Liver (tissue), 7 donors: ENCODE measurements at regions not wholly inside any gene's neighbourhood (a gene's known extent, or its start where the extent isn't known, plus 50 kb on each side); places are given as distances from the start of the nearest gene placed in this dataset.

Experiments used
- DNase-seq: peaks from one replicate; pipeline ENCODE4 v3.0.0-alpha.2; 2017; ENCODE audit warnings: low spot score
- H3K27ac ChIP-seq, 2 donors: one replicate each; pipeline ENCODE4 v1.7.0; 2013; ENCODE audit warnings: inconsistent platforms in 2 of 2, low read length in 2 of 2, control low read depth in 1 of 2, low read depth in 1 of 2, mild to moderate bottlenecking in 1 of 2
- H3K27me3 ChIP-seq, 4 donors: one replicate each; pipeline versions ENCODE4 v1.6.1 to v1.7.0; 2013; ENCODE audit warnings: low read length in 3 of 4, inconsistent platforms in 1 of 4, mild to moderate bottlenecking in 1 of 4, moderate library complexity in 1 of 4; ENCODE audit not compliant: control insufficient read depth in 4 of 4, insufficient read depth in 4 of 4
- H3K36me3 ChIP-seq, 4 donors: one replicate each; pipeline versions ENCODE4 v1.6.1 to v1.7.0; 2013; ENCODE audit warnings: low read length in 3 of 4, mild to moderate bottlenecking in 3 of 4, low read depth in 1 of 4, moderate library complexity in 1 of 4; ENCODE audit not compliant: control insufficient read depth in 4 of 4, insufficient read depth in 3 of 4
- H3K4me1 ChIP-seq, 4 donors: one replicate each; pipeline versions ENCODE4 v1.6.1 to v1.7.0; 2013; ENCODE audit warnings: low read length in 3 of 4, mild to moderate bottlenecking in 3 of 4, moderate library complexity in 1 of 4; ENCODE audit not compliant: control insufficient read depth in 4 of 4, insufficient read depth in 4 of 4
- H3K4me3 ChIP-seq, 3 donors: one replicate each; pipeline versions ENCODE4 v1.6.1 to v1.7.0; 2013; ENCODE audit warnings: low read length in 3 of 3, control low read depth in 1 of 3, low read depth in 1 of 3, mild to moderate bottlenecking in 1 of 3
- H3K9ac ChIP-seq, 2 donors: one replicate each; pipeline ENCODE4 v1.7.0; 2013; ENCODE audit warnings: low read length in 2 of 2, mild to moderate bottlenecking in 2 of 2, moderate library complexity in 2 of 2, control low read depth in 1 of 2, low read depth in 1 of 2
- H3K9me3 ChIP-seq, 4 donors: one replicate each; pipeline versions ENCODE4 v1.6.1 to v1.7.0; 2013; ENCODE audit warnings: low read length in 3 of 4; ENCODE audit not compliant: control insufficient read depth in 4 of 4
- FOXA1 ChIP-seq: IDR thresholded peaks from 2 replicates; pipeline ENCODE4 v1.6.1; 2016; ENCODE audit warnings: antibody characterized with exemption
- FOXA2 ChIP-seq: IDR thresholded peaks from 2 replicates; pipeline ENCODE4 v1.6.1; 2016; ENCODE audit warnings: antibody characterized with exemption
- GABPA ChIP-seq, 2 donors: IDR thresholded peaks in 1 of 2; conservative IDR thresholded peaks in 1 of 2; 2 replicates each; pipeline ENCODE4 v1.6.1; 2016; ENCODE audit warnings: antibody characterized with exemption in 2 of 2, mild to moderate bottlenecking in 1 of 2, moderate library complexity in 1 of 2
- HNF4A ChIP-seq, 2 donors: conservative IDR thresholded peaks; 2 replicates each; pipeline ENCODE4 v1.6.1; 2016; ENCODE audit warnings: antibody characterized with exemption in 2 of 2, mild to moderate bottlenecking in 2 of 2
- HNF4G ChIP-seq: IDR thresholded peaks from 2 replicates; pipeline ENCODE4 v1.6.1; 2016; ENCODE audit warnings: antibody characterized with exemption
- JUND ChIP-seq, 2 donors: IDR thresholded peaks; 2 replicates each; pipeline ENCODE4 v1.6.1; 2016; ENCODE audit warnings: antibody characterized with exemption in 2 of 2
- NR2F2 ChIP-seq: IDR thresholded peaks from 2 replicates; pipeline ENCODE4 v1.6.1; 2016; ENCODE audit warnings: antibody characterized with exemption
- RXRA ChIP-seq, 2 donors: IDR thresholded peaks; 2 replicates each; pipeline ENCODE4 v1.6.1; 2017 to 2018; ENCODE audit warnings: antibody characterized with exemption in 2 of 2, mild to moderate bottlenecking in 1 of 2
- YY1 ChIP-seq: IDR thresholded peaks from 2 replicates; pipeline ENCODE4 v1.6.1; 2016; ENCODE audit warnings: antibody characterized with exemption, mild to moderate bottlenecking
- WGBS: extraction: QIAGEN DNeasy Blood & Tissue Kit; methylation state at CpG from one replicate; pipeline ENCODE4 v1.1.7; 2013; 5-methylcytosine and 5-hydroxymethylcytosine counted together
- TF ChIP-seq, protein P1 (sequence below): IDR thresholded peaks from 2 replicates; pipeline ENCODE4 v1.6.1; 2016; ENCODE audit warnings: antibody characterized with exemption, mild to moderate bottlenecking
- TF ChIP-seq, protein P2 (sequence below): IDR thresholded peaks from 2 replicates; pipeline ENCODE4 v1.6.1; 2016; ENCODE audit warnings: antibody characterized with exemption
- TF ChIP-seq, protein P3 (sequence below): IDR thresholded peaks from 2 replicates; pipeline ENCODE4 v1.6.1; 2016; ENCODE audit warnings: antibody characterized with exemption
- donor health status: healthy.
- donor health status: healthy.
- donor health status: healthy.
- donor health status: healthy.

DNA sequence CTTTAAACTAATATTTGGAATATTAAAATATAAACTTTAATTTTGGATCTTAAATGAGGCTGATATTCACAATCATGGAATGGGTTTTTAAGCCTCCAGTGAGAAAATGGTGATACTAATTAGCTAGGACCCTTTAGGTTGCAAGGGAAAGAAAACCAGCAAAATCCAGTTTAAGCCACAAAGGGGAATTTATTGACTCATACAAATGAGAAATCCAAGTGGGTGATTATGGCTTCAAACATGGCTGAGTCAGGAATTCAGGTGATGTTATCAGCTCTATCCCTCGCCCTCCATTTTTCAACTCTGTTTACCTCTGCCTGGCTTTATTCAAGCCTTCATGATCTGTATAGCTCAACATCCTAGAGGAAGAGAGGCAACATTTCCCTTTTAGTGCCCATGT is 75.3 kb upstream of the DLX2 start (continued):
- TF ChIP-seq, protein P1, sequence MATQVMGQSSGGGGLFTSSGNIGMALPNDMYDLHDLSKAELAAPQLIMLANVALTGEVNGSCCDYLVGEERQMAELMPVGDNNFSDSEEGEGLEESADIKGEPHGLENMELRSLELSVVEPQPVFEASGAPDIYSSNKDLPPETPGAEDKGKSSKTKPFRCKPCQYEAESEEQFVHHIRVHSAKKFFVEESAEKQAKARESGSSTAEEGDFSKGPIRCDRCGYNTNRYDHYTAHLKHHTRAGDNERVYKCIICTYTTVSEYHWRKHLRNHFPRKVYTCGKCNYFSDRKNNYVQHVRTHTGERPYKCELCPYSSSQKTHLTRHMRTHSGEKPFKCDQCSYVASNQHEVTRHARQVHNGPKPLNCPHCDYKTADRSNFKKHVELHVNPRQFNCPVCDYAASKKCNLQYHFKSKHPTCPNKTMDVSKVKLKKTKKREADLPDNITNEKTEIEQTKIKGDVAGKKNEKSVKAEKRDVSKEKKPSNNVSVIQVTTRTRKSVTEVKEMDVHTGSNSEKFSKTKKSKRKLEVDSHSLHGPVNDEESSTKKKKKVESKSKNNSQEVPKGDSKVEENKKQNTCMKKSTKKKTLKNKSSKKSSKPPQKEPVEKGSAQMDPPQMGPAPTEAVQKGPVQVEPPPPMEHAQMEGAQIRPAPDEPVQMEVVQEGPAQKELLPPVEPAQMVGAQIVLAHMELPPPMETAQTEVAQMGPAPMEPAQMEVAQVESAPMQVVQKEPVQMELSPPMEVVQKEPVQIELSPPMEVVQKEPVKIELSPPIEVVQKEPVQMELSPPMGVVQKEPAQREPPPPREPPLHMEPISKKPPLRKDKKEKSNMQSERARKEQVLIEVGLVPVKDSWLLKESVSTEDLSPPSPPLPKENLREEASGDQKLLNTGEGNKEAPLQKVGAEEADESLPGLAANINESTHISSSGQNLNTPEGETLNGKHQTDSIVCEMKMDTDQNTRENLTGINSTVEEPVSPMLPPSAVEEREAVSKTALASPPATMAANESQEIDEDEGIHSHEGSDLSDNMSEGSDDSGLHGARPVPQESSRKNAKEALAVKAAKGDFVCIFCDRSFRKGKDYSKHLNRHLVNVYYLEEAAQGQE, result no peak
- TF ChIP-seq JUND (IDR thresholded peaks at IDR 0.05), result no peak
- TF ChIP-seq, protein P2, sequence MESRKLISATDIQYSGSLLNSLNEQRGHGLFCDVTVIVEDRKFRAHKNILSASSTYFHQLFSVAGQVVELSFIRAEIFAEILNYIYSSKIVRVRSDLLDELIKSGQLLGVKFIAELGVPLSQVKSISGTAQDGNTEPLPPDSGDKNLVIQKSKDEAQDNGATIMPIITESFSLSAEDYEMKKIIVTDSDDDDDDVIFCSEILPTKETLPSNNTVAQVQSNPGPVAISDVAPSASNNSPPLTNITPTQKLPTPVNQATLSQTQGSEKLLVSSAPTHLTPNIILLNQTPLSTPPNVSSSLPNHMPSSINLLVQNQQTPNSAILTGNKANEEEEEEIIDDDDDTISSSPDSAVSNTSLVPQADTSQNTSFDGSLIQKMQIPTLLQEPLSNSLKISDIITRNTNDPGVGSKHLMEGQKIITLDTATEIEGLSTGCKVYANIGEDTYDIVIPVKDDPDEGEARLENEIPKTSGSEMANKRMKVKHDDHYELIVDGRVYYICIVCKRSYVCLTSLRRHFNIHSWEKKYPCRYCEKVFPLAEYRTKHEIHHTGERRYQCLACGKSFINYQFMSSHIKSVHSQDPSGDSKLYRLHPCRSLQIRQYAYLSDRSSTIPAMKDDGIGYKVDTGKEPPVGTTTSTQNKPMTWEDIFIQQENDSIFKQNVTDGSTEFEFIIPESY, result no peak
- no peak for TF ChIP-seq GABPA (IDR thresholded peaks at IDR 0.05 in 1 of 2, conservative IDR thresholded peaks at IDR 0.05 in 1 of 2)
- TF ChIP-seq, protein P3, sequence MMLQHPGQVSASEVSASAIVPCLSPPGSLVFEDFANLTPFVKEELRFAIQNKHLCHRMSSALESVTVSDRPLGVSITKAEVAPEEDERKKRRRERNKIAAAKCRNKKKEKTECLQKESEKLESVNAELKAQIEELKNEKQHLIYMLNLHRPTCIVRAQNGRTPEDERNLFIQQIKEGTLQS, result no peak
- TF ChIP-seq HNF4G, result no peak
- no peak for TF ChIP-seq YY1

DNA sequence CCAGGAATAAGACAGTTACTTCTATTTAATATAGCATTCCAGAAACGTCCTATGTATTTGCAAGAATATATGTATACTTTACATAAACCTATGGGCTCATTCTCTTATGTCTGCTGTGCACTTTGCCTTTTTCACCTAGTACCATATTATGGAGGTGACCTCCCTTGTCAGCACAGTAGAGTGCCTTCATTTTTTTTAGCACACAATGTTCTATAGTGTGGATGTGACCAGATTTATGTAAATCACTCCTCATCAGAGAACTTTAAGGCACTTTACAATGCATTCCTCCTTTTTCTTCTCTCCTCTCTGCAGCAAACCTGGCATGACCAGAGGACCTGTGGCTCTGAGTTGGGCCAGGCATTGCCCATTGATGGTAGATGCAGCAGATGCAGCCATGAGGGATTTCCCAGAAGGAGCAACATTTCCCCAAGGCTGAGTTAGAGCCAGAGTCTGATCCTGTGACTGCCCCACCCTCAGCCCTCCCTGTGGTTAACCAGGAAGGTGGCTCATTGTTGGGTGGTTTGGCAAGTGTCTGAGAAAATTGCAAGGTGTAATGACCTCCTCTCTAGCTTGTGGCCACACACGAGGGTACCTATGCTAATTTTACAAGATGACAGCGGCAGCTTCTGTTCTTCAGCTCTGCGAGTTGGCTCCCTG is 76.5 kb upstream of the DLX2 start:
- Histone ChIP-seq H3K9ac (no peak overlapping the region), H3K36me3 (no peaks in the 10 kb centered on the region), H3K27ac (no peak overlapping the region), H3K4me1 (no peaks in the 10 kb centered on the region), H3K4me3 (no peak overlapping the region), H3K9me3 (no peaks in the 10 kb centered on the region), H3K27me3 (no peaks in the 10 kb centered on the region)
- WGBS, result 62% methylated on average over 4 of the region's 4 CpGs
- TF ChIP-seq GABPA (IDR thresholded peaks at IDR 0.05 in 1 of 2, conservative IDR thresholded peaks at IDR 0.05 in 1 of 2) (no peak), HNF4A (conservative IDR thresholded peaks at IDR 0.05) (no peak), RXRA (IDR thresholded peaks at IDR 0.05) (no peak), FOXA1 (no peak), NR2F2 (no peak), FOXA2 (no peak)
- TF ChIP-seq, protein P1, result no peak
- no peak for DNase-seq
